ENCODE measurements at regions not wholly inside any gene's neighbourhood (a gene's known extent, or its start where the extent isn't known, plus 50 kb on each side); places are given as distances from the start of the nearest gene placed in this dataset.

- no peak for DNase-seq (ENCODE audit: low spot score)
Measured at GRCh38 chr3:9301091-9301490, 51.6 kb upstream of the SRGAP3 start.

GRCh38 chr3:9301798-9302197, 52.4 kb upstream of the SRGAP3 start:
- DNase-seq (ENCODE audit: low spot score), result no peak

GRCh38 chr3:9302425-9303181, 53.2 kb upstream of the SRGAP3 start:
- peak; percentile 80 for DNase-seq (ENCODE audit: low spot score)

GRCh38 chr3:9308298-9308990, 54.4 kb upstream of the THUMPD3 start:
- no peak for DNase-seq (ENCODE audit: low spot score)

GRCh38 chr3:9310043-9310442, 52.8 kb upstream of the THUMPD3 start:
- DNase-seq (ENCODE audit: low spot score), result no peak

GRCh38 chr3:9311228-9311627, 51.6 kb upstream of the THUMPD3 start:
- no peak for DNase-seq (ENCODE audit: low spot score)

All from globus pallidus (tissue), 1 donor.